ENCODE measurements at regions not wholly inside any gene's neighbourhood (a gene's known extent, or its start where the extent isn't known, plus 50 kb on each side); places are given as distances from the start of the nearest gene placed in this dataset.
"Not testable (repeated sequence)": the region's sequence is repeated elsewhere in the genome, so short reads cannot be mapped to it uniquely, and the experiment has no call there.

DNA sequence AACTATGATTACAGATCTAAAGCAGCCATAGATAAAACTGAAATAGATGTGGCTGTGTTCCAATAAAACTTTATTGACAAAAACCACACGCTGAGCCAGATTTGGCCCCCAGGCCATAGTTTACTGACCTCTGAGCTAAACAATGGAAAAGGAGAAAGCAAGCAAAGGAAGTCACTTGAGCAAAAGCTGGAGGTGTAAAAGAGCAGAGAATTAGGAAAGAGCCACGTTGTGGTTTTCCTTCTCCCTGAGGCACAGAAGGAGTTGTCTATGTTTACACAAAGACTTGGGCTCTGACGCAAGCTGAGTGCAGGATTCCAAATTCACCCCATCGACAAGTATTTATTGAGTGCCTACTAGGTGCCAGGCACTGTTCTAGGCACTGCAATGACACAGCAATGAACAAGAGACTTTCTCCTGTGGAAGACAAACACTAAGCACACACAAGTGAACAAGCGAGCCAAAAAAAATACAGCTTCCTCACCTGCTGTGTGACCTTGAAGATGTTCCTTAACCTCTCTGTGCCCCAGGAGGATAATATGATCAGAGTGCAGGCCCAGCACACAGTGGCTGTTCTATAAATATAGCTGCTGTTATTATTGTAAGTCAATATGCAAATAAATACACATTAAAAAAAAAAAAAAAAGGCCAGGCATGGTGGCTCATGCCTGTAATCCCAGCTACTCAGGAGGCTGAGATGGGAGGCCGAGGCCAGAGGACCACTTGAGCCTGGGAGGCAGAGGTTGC, 75.4 kb upstream of the PTPN1 start:
- no peak for DNase-seq

- DNase-seq: no peak
Observed at GRCh38 chr20:50435397-50436051, 74.7 kb upstream of the PTPN1 start.

- no peak for DNase-seq
Observed at GRCh38 chr20:50436052-50436656, 74.0 kb upstream of the PTPN1 start.

GRCh38 chr20:50436696-50437095, 73.5 kb upstream of the PTPN1 start:
- no peak for DNase-seq

- no peak for DNase-seq
Observed at GRCh38 chr20:50438986-50439407, 71.2 kb upstream of the PTPN1 start.

DNA sequence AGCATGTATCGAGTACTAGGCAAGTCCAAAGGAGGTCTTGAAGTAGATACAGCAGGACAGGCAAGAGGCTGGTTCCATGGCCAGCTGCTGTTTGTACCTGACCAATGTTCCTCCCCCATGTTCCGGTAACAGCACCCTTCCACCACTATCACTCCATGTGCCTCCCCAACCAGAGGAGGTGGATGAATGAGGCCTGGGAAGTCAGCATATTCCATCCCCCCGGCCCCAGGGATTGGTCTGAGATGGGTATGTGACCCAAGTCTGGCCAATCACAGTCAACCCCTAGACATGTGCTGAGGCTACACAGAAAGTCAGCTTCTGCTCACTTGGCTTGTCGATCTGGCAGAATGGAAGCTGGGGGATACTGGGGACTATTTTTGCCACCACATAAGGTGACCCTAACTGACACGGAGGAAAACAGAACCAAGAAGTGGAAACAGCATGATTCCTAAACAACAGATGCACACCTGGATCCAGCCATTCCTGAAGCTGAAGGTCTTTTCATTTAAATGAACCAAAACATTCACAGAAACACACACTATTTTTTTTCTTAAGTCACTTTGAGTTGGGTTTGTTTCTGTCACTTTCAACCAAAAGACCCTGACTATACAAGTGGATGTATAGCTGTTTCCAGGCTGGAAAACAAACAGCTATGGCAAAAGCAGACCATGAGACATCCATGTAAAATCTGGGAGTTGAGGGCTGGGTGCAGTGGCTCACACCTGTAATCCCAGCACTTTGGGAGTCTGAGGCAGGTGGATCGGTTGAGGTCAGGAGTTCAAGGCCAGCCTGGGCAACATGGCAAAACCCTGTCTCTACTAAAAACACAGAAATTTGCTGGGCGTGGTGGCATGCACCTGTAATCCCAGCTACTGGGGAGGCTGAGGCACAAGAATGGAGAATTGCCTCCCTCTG, 70.4 kb upstream of the PTPN1 start:
- DNase-seq: no peak

- DNase-seq: no peak
Observed at GRCh38 chr20:50442512-50442911, 67.7 kb upstream of the PTPN1 start.

- no peak for DNase-seq
Observed at GRCh38 chr20:50445354-50446151, 64.6 kb upstream of the PTPN1 start.

- no peak for DNase-seq
Observed at GRCh38 chr20:50446351-50447101, 63.7 kb upstream of the PTPN1 start.

GRCh38 chr20:50447102-50447804, 62.9 kb upstream of the PTPN1 start:
- no peak for DNase-seq

- no peak for DNase-seq
Observed at GRCh38 chr20:50447817-50448216, 62.4 kb upstream of the PTPN1 start.

DNA sequence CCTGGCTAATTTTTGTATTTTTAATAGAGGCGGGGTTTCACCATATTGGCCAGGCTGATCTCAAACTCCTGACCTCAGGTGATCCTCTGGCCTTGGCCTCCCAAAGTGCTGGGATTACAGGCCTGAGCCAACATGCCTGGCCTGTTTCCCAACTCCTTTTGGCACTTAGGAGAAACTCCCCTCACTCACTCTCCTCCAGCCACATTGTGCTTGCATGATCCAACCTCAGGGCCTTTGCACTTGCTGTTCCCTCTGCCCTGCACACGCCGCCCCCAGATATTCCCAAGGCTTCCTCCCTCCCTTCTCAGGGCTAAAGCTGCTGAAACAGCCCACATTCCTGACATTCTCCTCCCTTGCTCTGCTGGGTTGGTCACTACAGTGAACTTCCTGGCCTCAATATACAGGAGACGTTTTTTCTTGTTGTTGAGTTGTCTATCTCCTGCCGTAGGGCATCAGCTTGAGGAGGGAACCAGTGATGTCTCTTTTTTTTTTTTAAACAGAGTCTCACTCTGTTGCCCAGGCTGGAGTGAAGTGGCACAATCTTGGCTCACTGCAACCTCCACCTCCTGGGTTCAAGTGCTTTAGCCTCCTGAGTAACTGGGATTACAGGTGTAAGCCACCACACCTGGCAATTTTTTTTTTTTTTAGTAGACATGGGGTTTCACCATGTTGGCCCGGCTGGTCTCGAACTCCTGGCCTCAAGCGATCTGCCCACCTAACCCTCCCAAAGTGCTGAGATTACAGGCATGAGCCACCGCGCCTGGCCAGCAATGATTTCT, 61.4 kb upstream of the PTPN1 start:
- not testable (repeated sequence) for DNase-seq

DNA sequence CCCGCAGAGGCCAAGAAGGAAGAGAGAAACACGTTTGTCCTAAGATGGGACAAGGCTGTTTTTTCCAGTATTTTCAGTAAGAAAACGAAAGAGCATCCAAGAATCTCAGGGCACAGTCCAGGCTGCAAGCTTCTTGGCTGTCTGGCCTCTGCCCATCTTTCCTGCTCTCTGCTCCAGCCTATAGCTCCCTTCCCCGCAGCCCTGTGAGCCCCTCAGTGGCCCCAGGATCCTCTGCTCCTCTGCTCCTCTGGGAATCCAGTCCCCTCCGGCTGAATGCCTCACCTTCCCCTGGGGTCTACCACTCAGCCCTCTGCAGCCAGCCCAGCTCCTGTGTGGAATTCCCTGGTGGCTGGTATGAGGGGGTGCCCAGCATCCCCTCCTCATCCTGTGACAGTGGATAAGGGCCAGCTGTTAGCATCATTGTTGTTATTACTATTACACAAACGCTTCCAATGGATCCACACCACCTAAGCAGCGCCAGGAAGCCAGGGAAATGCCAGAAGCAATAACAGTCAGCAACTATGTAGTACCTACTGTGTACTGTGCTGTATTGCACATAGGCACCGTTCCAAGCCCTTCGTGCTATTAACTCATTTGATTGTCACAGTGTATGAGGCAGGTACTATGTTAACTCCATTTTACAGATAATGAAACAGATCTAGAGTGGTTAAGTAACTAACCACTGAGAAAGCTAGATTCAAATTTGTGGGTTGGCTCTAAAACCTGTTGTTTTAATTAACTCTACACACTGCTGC, 60.3 kb upstream of the PTPN1 start:
- no peak for DNase-seq

DNA sequence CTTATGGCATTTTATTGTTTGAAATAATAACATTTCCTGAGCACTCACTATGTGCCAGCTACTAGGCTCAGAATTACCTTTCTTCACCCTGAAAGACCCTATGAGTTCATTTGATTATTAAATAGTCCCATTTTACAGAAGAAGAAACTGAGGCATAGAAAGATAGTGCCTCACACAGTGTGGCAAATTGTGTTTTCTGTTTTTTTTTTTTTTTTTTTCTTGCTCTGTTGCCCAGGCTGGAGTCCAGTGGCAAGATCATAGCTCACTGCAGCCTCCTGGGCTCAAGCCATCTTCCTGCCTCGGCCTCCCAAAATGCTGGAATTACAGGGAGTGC, 59.7 kb upstream of the PTPN1 start:
- no peak for DNase-seq

GRCh38 chr20:50450881-50451752, 59.1 kb upstream of the PTPN1 start:
- DNase-seq: no peak

- not testable (repeated sequence) for DNase-seq
Observed at GRCh38 chr20:50451792-50452425, 58.3 kb upstream of the PTPN1 start.

DNA sequence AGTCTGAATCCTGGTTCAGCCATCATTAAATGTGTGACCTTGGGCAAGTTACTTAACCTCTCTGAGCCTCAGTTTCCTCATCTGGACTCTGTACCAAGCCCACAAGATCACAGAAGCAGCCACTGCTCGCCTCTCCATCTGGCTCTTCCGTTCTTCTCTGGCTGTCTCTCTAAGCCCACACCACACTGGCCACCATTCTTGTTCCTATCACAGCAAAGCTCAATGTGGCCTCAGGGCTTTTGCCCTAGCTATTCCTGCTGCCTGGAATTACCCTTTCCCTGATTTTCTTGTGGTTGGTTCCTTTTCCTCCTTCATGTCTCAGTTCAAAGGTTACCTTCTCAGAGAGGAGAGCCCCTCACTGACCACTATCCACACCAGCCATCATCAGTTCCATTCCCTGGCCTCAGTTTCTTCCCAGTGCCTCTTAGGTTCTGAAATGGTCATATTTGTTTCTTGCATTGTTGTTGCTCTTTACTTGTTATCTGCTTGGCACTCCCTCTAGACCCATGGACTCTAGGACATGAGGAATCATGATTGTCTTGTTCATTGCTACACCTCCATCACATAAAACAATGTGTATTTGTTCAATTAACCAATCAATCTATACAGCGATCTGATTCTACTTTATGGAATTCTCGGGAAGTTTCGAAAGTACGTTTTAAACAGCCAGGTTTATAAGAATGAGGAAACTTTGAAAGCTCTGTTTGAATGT, 56.5 kb upstream of the PTPN1 start:
- no peak for DNase-seq

Data from NCI-H510A treated with DMSO at 0.1 percent for 48 hours (cell line).